HL-60/S4 (cell line): ENCODE measurements at regions not wholly inside any gene's neighbourhood (a gene's known extent, or its start where the extent isn't known, plus 50 kb on each side); places are given as distances from the start of the nearest gene placed in this dataset.

Experiments
- in situ Hi-C: fragments of 300-500 bp; cut with MboI; formaldehyde crosslinking; loops from 2 replicates; pipeline ENCODE4 v1.14.3; 2022; ENCODE audit warnings: low sequenced_read_pairs

GRCh38 chr2:160670618-160671017 is 177.0 kb upstream of the RBMS1 start:
- in situ Hi-C loops = no loop called here

- in situ Hi-C loops = no loop called here
These were observed 178.6 kb upstream of the RBMS1 start for GRCh38 chr2:160672211-160672610.

- in situ Hi-C loops = no loop called here
These were observed 180.6 kb upstream of the RBMS1 start for GRCh38 chr2:160674146-160674750.

- in situ Hi-C loops = no loop called here
These were observed 186.1 kb upstream of the RBMS1 start for GRCh38 chr2:160679686-160680085.

- in situ Hi-C loops = no loop called here
These were observed 186.7 kb upstream of the RBMS1 start for GRCh38 chr2:160680294-160680693.

- in situ Hi-C loops = no loop called here
These were observed 187.4 kb upstream of the RBMS1 start for GRCh38 chr2:160680974-160681373.

GRCh38 chr2:160683206-160683605 is 189.6 kb upstream of the RBMS1 start:
- in situ Hi-C loops = no loop called here

GRCh38 chr2:160687629-160688028 is 194.0 kb upstream of the RBMS1 start:
- in situ Hi-C loops = no loop called here

- in situ Hi-C loops = no loop called here
These were observed 195.8 kb upstream of the RBMS1 start for GRCh38 chr2:160689441-160689840.

- in situ Hi-C loops = no loop called here
These were observed 200.6 kb upstream of the RBMS1 start for GRCh38 chr2:160694221-160694620.

GRCh38 chr2:160694631-160695030 is 201.0 kb upstream of the RBMS1 start:
- in situ Hi-C loops = no loop called here

- in situ Hi-C loops = no loop called here
These were observed 201.9 kb upstream of the RBMS1 start for GRCh38 chr2:160695402-160696086.

GRCh38 chr2:160696087-160696452 is 202.5 kb upstream of the RBMS1 start:
- in situ Hi-C loops = no loop called here

- in situ Hi-C loops = no loop called here
These were observed 204.2 kb upstream of the RBMS1 start for GRCh38 chr2:160697817-160698216.

- in situ Hi-C loops = no loop called here
These were observed 206.6 kb upstream of the RBMS1 start for GRCh38 chr2:160700021-160700814.

GRCh38 chr2:160701822-160702221 is 208.2 kb upstream of the RBMS1 start:
- in situ Hi-C loops = no loop called here

- in situ Hi-C loops = no loop called here
These were observed 209.1 kb upstream of the RBMS1 start for GRCh38 chr2:160702754-160703153.

GRCh38 chr2:160703648-160704585 is 210.3 kb upstream of the RBMS1 start:
- in situ Hi-C loops = no loop called here

GRCh38 chr2:160715428-160715827 is 221.8 kb upstream of the RBMS1 start:
- in situ Hi-C loops = no loop called here

GRCh38 chr2:160719116-160719515 is 225.5 kb upstream of the RBMS1 start:
- in situ Hi-C loops = no loop called here

GRCh38 chr2:160720098-160720497 is 226.5 kb upstream of the RBMS1 start:
- in situ Hi-C loops = no loop called here
